PC-9 (cell line): ENCODE measurements at regions not wholly inside any gene's neighbourhood (a gene's known extent, or its start where the extent isn't known, plus 50 kb on each side); places are given as distances from the start of the nearest gene placed in this dataset.

Experiments
- CTCF ChIP-seq: fragments of 200-600 bp; sonication (generic); conservative IDR thresholded peaks from 2 replicates; pipeline ENCODE4 v1.6.1; 2017; ENCODE audit warnings: mixed run types, antibody characterized with exemption, mild to moderate bottlenecking, moderate library complexity
- EZH2 ChIP-seq: fragments of 200-600 bp; sonication (generic); IDR thresholded peaks from 2 replicates; pipeline ENCODE4 v1.8.0; 2017; ENCODE audit warnings: antibody characterized with exemption, low read depth

- TF ChIP-seq CTCF (no peak), EZH2 (peak; percentile 78; the same call in 1 of the 2 replicates)
Measured at GRCh38 chr22:49118065-49118464, 709.6 kb downstream of the BRD1 start.
